Cardiac septum (tissue), 1 donor: ENCODE measurements at regions not wholly inside any gene's neighbourhood (a gene's known extent, or its start where the extent isn't known, plus 50 kb on each side); places are given as distances from the start of the nearest gene placed in this dataset.

Experiments
- DNase-seq: peaks from one replicate; pipeline ENCODE4 v3.0.0-alpha.2; 2020; ENCODE audit warnings: low spot score
- intact Hi-C: fragments of 100-400 bp; cut with DNase I; formaldehyde crosslinking; loops from one replicate; pipeline ENCODE4 v1.14.0; 2022
- donor health status: DM: no; HTN: no; CAD: no.

DNA sequence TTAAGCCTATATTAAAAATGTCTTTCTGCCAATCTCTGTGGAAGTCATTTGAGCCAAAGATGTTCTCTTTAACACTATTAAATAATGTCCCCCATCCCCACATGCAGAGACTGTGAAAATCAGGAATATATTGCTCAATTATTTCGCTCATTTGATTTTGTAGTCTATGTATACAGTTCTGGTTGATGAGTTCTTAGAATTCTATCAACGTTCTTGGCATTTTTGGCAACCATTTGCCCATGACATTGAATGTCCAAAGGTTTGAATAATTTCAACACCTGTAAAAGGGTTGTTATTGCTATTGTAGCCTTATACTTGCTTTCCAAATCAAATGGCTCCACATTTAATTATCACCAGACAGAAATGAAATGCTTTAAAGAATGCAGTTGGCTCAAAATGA, 536.1 kb downstream of the CAAP1 start:
- intact Hi-C loops, result no loop called here
- DNase-seq, result no peak

- DNase-seq, result no peak
- intact Hi-C loops, result no loop called here
Measured at GRCh38 chr9:26346942-26347477, 545.6 kb downstream of the CAAP1 start.

DNA sequence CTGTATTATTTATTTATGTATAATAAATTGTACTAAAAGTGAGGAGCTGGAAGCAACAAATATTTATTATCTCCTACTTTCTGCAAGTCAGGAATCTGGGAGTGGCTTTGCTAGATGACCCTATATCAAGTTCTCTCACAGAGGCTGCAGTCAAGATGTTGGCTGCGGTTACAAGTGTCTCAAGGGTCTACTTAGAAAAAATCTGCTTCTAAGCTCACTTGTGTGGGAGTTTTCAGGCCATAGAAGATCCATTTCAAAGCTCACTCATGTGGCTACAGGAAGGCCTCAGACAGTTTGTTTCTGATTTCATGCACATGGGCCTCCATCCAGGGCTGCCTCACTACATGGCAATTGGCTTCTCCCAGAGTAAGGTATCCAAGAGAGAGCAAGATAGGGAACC, 551.1 kb downstream of the CAAP1 start:
- no peak for DNase-seq
- intact Hi-C loops, result no loop called here

- no peak for DNase-seq
- intact Hi-C loops, result loop anchor here (10.0 kb wide), 1 partner anchor 55 kb away; no protein-coding TSS in a partner anchor
Measured at GRCh38 chr9:26339796-26340195, 552.8 kb downstream of the CAAP1 start.

- intact Hi-C loops, result loop anchor here (10.0 kb wide), 1 partner anchor 60 kb away; no protein-coding TSS in a partner anchor
- no peak for DNase-seq
Measured at GRCh38 chr9:26335116-26335515, 557.5 kb downstream of the CAAP1 start.

DNA sequence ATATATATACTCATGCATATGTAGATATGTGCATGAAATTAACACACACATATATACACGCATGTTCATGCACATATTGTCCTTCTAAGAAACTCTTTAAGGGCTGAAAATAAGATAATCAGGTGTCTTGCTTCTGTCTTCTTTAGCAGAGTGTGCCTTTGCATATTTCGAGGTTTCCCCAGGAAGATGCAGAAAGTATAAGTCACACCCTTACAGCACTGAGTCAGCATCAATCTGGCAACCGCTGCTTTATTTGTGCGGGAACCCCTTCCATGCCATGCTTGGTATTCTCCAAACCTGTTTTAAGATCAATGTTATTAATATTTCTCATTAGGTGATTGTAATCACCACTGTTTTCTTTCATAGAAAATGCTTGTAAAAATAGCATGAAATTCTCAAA, 557.9 kb downstream of the CAAP1 start:
- no peak for DNase-seq
- intact Hi-C loops, result loop anchor here (10.0 kb wide), 1 partner anchor 60 kb away; no protein-coding TSS in a partner anchor

- intact Hi-C loops, result loop anchor here (10.0 kb wide), 1 partner anchor 64 kb away; no protein-coding TSS in a partner anchor
- DNase-seq, result no peak
Measured at GRCh38 chr9:26331223-26331622, 561.4 kb downstream of the CAAP1 start.

DNA sequence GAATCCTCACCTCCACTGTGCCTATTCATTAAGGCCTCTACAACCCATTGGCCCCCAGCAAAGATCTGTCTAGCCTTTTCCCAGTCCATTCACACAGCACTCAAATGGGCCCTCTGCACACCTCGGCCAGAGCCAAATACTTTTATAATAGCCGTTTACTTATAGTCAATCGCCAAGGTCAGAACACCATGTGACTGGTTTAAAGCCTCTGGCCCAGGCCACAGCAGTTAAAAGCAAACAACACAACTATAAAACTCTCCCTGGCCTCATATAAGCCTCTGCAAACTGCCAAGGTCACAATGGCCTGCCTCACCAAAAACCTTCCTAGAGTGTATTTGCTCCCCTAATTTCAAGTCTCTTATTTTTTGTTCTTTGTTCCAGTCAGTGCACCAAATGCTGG, 562.6 kb downstream of the CAAP1 start:
- DNase-seq, result no peak
- intact Hi-C loops, result loop anchor here (10.0 kb wide), 2 partner anchors 65 to 365 kb away; no protein-coding TSS in a partner anchor

- no peak for DNase-seq
- intact Hi-C loops, result loop anchor here (10.0 kb wide), 1 partner anchor 362 kb away; no protein-coding TSS in a partner anchor
Measured at GRCh38 chr9:26326563-26326962, 566.0 kb downstream of the CAAP1 start.

GRCh38 chr9:26325444-26325829, 567.2 kb downstream of the CAAP1 start:
- no peak for DNase-seq
- intact Hi-C loops, result loop anchor here (10.0 kb wide), 1 partner anchor 361 kb away; no protein-coding TSS in a partner anchor

DNA sequence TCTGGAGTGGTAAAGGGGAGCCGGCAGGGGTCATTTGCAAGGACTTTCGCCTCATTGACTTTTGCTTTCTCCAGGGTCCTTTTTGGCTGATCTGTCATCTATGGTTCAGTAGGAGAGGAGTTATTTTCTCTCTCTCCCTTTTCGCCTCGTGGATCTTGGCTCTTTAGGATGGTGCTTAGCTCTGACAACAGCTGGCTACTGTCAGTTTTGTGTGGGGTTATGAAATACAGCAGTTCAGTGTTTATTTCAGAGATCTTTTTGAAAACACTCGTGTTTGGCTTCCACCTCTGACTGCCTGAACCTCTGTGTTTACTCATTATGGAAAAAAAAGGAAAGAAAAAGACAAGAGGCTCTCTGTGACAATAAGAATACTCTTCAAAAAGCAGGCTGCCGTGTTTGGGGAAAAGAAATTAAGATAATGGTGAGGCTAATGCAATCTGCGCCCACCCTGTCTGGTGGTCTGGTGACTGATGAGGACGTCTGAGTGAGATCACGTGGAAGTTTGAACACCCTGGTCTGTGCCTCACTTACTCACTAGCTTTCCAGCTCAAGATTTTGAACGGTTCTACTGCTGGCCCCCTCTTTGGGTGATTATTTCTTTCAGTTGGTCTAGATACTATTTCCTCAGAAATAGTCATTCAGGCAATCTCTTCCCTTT, 567.7 kb downstream of the CAAP1 start:
- intact Hi-C loops, result loop anchor here (10.0 kb wide), 1 partner anchor 360 kb away; no protein-coding TSS in a partner anchor
- DNase-seq, result no peak

GRCh38 chr9:26321935-26322334, 570.7 kb downstream of the CAAP1 start:
- intact Hi-C loops, result loop anchor here (10.0 kb wide), 1 partner anchor 357 kb away; no protein-coding TSS in a partner anchor
- DNase-seq, result no peak

DNA sequence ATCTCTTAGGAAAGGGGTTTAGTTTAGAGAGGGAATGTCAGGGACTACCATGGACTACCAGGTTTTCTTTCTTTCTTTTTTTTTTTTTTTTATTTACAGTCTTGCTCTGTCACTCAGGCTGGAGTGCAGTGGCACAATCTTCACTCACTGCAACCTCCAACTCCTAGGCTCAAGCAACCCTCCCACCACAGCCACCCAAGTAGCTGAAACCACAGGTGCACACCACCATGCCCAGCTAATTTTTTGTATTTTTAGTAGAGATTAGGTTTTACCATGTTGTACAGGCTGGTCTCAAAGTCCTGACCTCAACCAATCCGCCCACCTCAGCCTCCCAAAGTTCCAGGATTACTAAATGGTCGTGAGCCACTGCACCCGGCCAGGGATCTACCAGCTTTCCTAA, 572.7 kb downstream of the CAAP1 start:
- intact Hi-C loops, result loop anchor here (10.0 kb wide), 1 partner anchor 355 kb away; no protein-coding TSS in a partner anchor
- DNase-seq, result no peak

DNA sequence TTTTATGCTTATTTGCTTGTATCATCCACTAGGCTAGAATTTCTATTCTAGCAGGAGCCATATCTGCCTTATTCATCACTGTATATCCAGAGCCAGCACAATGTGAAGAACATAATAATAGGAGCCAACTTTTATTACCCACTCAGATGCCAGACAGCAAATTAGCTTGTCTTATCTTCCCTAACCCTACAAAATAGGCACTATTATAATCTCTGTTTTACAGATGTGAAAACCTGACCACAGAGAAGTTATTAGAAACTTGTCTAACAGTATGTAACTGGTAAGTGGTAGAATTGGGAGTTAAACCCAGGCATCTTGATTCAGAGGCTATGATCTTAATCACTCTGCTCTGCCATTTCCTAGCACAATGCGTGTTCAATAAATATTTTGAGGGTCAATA, 579.5 kb downstream of the CAAP1 start:
- intact Hi-C loops, result no loop called here

DNA sequence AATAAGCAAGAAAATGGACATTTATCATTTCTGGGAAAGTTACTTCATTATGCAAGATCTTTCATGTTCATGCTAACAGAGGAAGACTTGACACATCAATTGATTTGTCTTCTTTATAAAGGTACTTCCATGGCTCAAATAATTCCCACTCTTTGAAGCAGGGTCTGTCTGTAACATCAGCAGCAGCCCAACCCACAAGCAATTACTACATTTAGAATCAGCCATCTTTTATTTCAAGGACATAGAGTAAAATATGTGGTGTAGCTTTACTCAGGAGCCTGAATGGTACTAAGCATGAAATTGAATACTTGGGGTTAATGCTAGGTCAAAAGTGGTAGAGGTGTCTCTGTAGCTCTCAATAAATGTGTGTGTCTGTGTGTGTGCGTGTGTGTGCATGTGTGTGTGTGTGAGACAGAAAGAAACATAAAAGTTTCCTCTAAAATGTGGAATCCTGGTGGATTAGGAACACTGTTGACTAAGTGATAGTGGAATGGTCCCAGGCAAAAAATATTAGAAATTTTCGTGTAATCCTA, 581.1 kb downstream of the CAAP1 start:
- intact Hi-C loops, result no loop called here
- DNase-seq, result no peak

More for the DNA sequence above, 579.5 kb downstream of the CAAP1 start:
- no peak for DNase-seq

- DNase-seq, result no peak
- intact Hi-C loops, result no loop called here
Measured at GRCh38 chr9:26310294-26310693, 582.3 kb downstream of the CAAP1 start.

DNA sequence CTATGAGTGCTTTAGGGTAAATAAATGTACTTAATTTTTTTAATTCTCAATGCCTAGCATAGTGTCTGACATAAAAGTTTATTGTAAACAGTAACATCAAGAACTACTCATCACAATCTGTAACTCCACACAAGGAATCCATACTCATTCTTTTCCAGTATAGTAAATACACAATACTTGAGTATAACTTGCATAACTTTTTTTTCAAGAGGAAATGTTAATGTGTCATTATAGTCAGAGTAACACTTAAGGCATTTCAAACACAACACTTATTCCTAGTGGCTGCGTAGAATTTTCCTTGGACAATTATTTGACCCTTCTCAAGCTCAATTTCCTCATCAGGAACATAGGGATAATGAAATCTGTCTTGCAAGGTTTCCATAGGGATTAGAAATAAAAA, 584.3 kb downstream of the CAAP1 start:
- intact Hi-C loops, result no loop called here
- DNase-seq, result no peak

DNA sequence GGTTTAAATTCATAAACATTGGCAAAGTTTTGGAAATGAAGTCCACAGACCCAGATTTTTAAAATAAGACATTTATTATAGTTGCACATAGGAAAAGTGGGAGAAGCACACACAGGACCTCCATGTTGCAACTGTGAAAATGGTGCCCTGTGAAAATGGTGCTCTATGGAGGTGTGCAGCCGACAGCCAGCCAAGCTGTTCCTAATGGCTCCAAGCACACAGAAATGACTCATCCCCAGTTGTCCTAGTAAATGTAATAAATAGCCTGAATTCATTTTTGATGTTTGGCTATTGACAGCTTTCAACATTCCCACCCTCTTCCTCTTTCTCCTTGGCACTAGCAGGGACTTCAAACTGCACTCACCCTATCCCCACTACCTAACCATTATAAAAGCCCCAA, 590.9 kb downstream of the CAAP1 start:
- DNase-seq, result no peak
- intact Hi-C loops, result no loop called here

DNA sequence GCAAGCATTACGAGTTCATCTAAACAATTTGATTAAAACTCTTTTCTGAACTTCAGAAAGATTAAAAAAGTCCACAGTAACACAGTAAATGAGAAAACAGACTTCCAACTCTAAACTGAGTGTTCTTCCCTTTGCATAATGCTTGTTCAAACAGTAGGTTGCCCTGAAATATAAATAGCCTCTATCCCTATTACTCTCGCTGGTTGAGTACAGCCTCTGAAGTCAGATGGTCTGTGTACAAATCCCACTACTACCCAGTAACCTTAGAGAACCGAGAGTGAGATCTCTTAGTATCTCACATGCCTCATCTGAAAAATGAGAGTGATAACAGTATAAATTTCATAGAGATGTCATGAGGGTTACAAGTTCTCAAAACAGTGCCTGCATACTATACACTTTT, 591.6 kb downstream of the CAAP1 start:
- DNase-seq, result no peak
- intact Hi-C loops, result no loop called here

DNA sequence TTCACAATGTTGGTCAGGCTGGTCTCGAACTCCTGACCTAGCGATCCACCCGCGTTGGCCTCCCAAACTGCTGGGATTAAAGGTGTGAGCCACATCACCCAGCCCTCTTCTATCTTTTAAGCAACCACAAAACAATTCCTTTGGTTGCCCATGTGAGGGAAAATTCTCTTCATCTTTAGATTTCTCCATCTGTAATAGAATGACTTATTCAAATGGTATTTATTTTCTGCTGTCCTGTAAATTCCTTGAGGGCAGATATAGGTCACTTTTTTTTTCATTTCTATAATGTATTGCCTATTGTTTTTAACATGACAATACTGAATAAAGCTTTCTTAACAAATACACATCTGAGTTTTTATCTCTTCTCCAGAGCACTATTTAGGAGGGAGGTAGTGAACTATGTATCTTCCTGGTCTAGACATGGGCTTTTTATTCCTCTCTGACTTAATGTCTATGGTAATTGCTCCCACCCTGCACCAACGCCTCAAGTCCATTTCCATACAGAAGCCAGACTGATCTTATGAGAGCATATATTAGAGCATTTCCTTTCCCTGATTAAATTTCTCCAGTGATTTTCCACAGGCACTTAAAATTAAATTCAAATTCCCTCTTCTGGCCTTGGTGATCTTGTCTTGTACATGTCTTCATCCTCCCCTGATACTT, 595.6 kb downstream of the CAAP1 start:
- intact Hi-C loops, result no loop called here
- DNase-seq, result no peak
